Breast epithelium (tissue), 3 donors: ENCODE measurements at regions not wholly inside any gene's neighbourhood (a gene's known extent, or its start where the extent isn't known, plus 50 kb on each side); places are given as distances from the start of the nearest gene placed in this dataset.

Experiments
- CTCF ChIP-seq, 3 donors: fragments of 450-650 bp; IDR thresholded peaks; one replicate each; pipeline ENCODE4 v1.5.1; 2016 to 2017; ENCODE audit warnings: antibody characterized with exemption in 3 of 3, mild to moderate bottlenecking in 3 of 3, moderate library complexity in 3 of 3
- POLR2A ChIP-seq: fragments of 450-650 bp; IDR thresholded peaks from one replicate; pipeline ENCODE4 v1.6.1; 2016; ENCODE audit warnings: antibody characterized with exemption, mild to moderate bottlenecking, moderate library complexity

DNA sequence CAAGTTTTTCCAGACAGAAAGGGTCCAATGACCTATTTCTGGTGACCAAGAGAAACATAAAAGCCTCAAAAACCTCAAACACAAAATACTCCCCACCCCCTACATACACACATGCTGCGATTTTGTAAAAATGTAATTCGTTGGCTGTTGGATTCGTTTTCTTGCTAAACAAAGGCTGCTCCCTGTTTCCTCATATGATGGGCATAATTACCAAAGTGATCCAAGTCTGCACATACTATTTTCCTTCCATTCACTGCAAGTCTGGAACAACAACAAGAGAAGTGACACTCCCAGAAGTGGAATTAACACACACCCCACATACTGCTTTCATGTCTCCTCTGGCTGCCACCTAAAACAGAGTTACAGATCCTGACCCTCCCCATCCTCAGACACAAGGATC is 131.9 kb downstream of the RAP2A start:
- no peak for TF ChIP-seq POLR2A
- TF ChIP-seq CTCF (IDR thresholded peaks at IDR 0.05) = no peak
